GM23248 (cell line): ENCODE measurements at regions not wholly inside any gene's neighbourhood (a gene's known extent, or its start where the extent isn't known, plus 50 kb on each side); places are given as distances from the start of the nearest gene placed in this dataset.
"Not testable (repeated sequence)": the region's sequence is repeated elsewhere in the genome, so short reads cannot be mapped to it uniquely, and the experiment has no call there.

Experiments used
- DNase-seq: peaks from one replicate; pipeline ENCODE4 v3.0.0-alpha.2; 2015
- H2AFZ ChIP-seq: fragments of 200-600 bp; sonication (generic); 2 replicates; pipeline ENCODE4 v1.6.1; 2016; ENCODE audit warnings: antibody characterized with exemption
- H3F3A ChIP-seq: fragments of 200-600 bp; sonication (generic); 2 replicates; pipeline ENCODE4 v1.6.1; 2016; ENCODE audit warnings: mild to moderate bottlenecking, antibody characterized with exemption, mixed run types; ENCODE audit not compliant: insufficient read depth
- H3K27ac ChIP-seq: fragments of 200-600 bp; sonication (generic); 2 replicates; pipeline ENCODE4 v1.5.1; 2016; ENCODE audit warnings: mild to moderate bottlenecking
- H3K27me3 ChIP-seq: fragments of 200-600 bp; sonication (generic); replicated peaks from 2 replicates; pipeline ENCODE4 v1.6.1; 2016; ENCODE audit warnings: mild to moderate bottlenecking; ENCODE audit not compliant: insufficient read depth
- H3K36me3 ChIP-seq: fragments of 200-600 bp; sonication (generic); 2 replicates; pipeline ENCODE4 v1.6.1; 2016; ENCODE audit warnings: low read depth, mild to moderate bottlenecking
- H3K4me1 ChIP-seq: fragments of 200-600 bp; sonication (generic); 2 replicates; pipeline ENCODE4 v1.6.1; 2016; ENCODE audit warnings: mild to moderate bottlenecking; ENCODE audit not compliant: insufficient read depth
- H3K4me2 ChIP-seq: fragments of 200-600 bp; sonication (generic); one replicate; pipeline ENCODE4 v1.6.1; 2016; ENCODE audit warnings: mild to moderate bottlenecking; ENCODE audit not compliant: unreplicated experiment
- H3K4me3 ChIP-seq: fragments of 200-600 bp; sonication (generic); 2 replicates; pipeline ENCODE4 v1.5.1; 2016; ENCODE audit warnings: mild to moderate bottlenecking
- H3K79me2 ChIP-seq: fragments of 200-600 bp; sonication (generic); 2 replicates; pipeline ENCODE4 v1.6.1; 2016; ENCODE audit warnings: mild to moderate bottlenecking; ENCODE audit not compliant: insufficient read depth
- H3K9ac ChIP-seq: fragments of 200-600 bp; sonication (generic); 2 replicates; pipeline ENCODE4 v1.6.1; 2016; ENCODE audit warnings: mild to moderate bottlenecking
- H3K9me2 ChIP-seq: fragments of 200-600 bp; sonication (generic); 2 replicates; pipeline ENCODE4 v1.6.1; 2016; ENCODE audit warnings: mixed run types, mild to moderate bottlenecking, moderate library complexity; ENCODE audit not compliant: insufficient read depth
- H3K9me3 ChIP-seq: fragments of 200-600 bp; sonication (generic); one replicate; pipeline ENCODE4 v1.6.1; 2017; ENCODE audit warnings: low read depth
- H4K20me1 ChIP-seq: fragments of 200-600 bp; sonication (generic); 2 replicates; pipeline ENCODE4 v1.6.0; 2016; ENCODE audit not compliant: insufficient read depth
- EZH2 ChIP-seq: fragments of 200-600 bp; sonication (generic); IDR thresholded peaks from 2 replicates; pipeline ENCODE4 v1.6.1; 2018; ENCODE audit warnings: antibody characterized with exemption, mild to moderate bottlenecking; ENCODE audit not compliant: insufficient read depth, poor library complexity, severe bottlenecking
- EZH2phosphoT487 ChIP-seq: fragments of 200-600 bp; sonication (generic); IDR thresholded peaks from 2 replicates; pipeline ENCODE4 v1.6.1; 2018; ENCODE audit warnings: antibody characterized with exemption, moderate library complexity, mild to moderate bottlenecking, low read depth; ENCODE audit not compliant: insufficient read depth
- WGBS, 2 experiments: methylation state at CpG; one replicate each; pipeline ENCODE4 v1.1.6; 2015 to 2017; ENCODE audit warnings: low lambda C conversion rate in 2 of 2, low coverage in 1 of 2; ENCODE audit errors: missing lambda C conversion rate in 2 of 2; 5-methylcytosine and 5-hydroxymethylcytosine counted together
- in situ Hi-C: fragments of 300-500 bp; cut with MboI; formaldehyde crosslinking; loops from 2 replicates; pipeline ENCODE4 v1.15.0; 2020

DNA sequence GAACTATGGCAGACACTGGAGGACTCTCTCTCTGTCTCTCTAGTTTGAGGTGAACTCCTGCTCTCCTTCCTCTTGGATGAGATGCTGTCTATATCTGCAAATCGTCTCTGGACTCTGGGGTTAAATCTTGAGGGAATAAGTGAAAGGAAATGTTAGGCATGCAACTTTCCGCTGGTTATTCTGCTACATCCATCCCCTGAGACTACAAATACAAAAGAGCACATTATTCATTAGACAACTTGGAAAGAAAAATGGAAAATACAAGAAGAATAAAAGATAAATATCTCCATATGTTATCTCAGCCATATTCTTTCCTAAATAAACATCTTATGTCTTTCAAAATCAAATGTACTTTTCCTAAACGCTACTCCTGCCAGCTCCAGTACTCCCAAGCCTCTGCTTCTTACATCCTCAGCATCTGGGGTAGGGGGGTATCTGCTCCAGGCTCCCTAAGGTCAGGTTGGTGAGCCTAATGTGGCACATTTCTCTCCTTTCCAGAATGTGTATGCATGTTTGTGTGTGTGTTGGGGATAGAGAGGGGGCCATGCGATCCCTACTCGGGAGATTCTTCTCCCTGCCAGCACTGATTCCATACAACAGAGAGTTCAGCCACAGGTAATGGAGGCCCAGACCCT, 102.9 kb upstream of the FSCB start:
- TF ChIP-seq EZH2phosphoT487 (no peak), EZH2 (no peak)
- no peak overlapping the region for H3K9ac ChIP-seq
- H3K36me3 ChIP-seq: no peaks in the 10 kb centered on the region
- no peak overlapping the region for H3K4me2 ChIP-seq
- no peaks in the 10 kb centered on the region for H3K79me2 ChIP-seq
- no peaks in the 10 kb centered on the region for H3K4me1 ChIP-seq
- in situ Hi-C loops: no loop called here
- H4K20me1 ChIP-seq: no peaks in the 10 kb centered on the region
- no peak overlapping the region for H2AFZ ChIP-seq
- WGBS, 2 experiments: 16% methylated on average over 5 of the region's 5 CpGs
- H3K9me3 ChIP-seq: no peaks in the 10 kb centered on the region
- no peaks in the 10 kb centered on the region for H3K27me3 ChIP-seq
- H3F3A ChIP-seq: no peaks in the 10 kb centered on the region
- no peak overlapping the region for H3K4me3 ChIP-seq
- no peak for DNase-seq
- H3K27ac ChIP-seq: no peak overlapping the region
- H3K9me2 ChIP-seq: no peaks in the 10 kb centered on the region

DNA sequence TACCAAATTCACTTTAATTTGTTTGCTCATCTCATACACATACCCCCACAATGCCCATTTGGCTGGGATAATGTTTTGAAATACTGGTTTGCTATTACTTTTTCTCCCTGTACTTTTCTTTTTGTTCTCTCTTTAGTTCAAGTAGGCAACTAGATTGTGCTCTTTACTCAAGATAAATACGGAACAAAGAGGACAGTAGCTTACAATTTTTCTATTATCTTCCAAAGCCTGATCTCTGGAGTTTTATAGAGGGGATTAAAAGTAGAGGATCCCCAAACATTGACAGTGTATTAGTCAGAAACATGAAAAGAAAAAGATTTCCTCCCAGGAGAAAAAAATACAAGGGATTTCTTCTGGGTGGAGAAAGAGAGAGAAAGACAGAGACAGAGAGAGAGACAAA, 102.1 kb upstream of the FSCB start:
- Histone ChIP-seq H3K27me3 (no peaks in the 10 kb centered on the region), H3K36me3 (no peaks in the 10 kb centered on the region), H3K4me1 (no peaks in the 10 kb centered on the region), H3F3A (no peaks in the 10 kb centered on the region), H3K4me2 (no peak overlapping the region), H3K9ac (no peak overlapping the region), H4K20me1 (no peaks in the 10 kb centered on the region), H3K9me3 (no peaks in the 10 kb centered on the region), H3K27ac (no peak overlapping the region), H3K9me2 (no peaks in the 10 kb centered on the region), H2AFZ (no peak overlapping the region), H3K79me2 (no peaks in the 10 kb centered on the region), H3K4me3 (no peak overlapping the region)
- WGBS, 2 experiments: 14 to 26% methylated on average over 1 of the region's 1 CpG
- DNase-seq: no peak
- in situ Hi-C loops: no loop called here
- no peak for TF ChIP-seq EZH2
- TF ChIP-seq EZH2phosphoT487: no peak

DNA sequence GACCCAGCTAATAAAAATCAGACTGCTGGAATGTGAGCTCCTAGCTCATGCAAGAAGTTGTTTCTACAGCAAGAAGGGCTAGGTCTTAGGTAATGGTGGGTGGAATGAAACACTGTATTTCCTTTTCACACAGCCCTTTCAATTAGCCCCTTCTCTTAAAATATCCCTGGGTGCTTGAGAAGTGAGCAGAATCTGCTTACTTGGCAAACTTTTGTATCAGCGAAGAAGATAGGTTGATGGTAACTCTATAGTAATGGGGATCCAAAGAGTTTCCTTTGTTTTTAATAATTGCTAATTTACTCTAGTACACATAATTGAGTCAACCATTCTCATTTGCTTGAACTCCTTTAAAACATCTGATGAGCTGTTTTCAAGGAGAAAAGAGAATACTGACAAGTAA, 100.6 kb upstream of the FSCB start:
- no peaks in the 10 kb centered on the region for H3K9me3 ChIP-seq
- H3K79me2 ChIP-seq: no peaks in the 10 kb centered on the region
- no peaks in the 10 kb centered on the region for H3K4me1 ChIP-seq
- no peaks in the 10 kb centered on the region for H3K9me2 ChIP-seq
- H3K36me3 ChIP-seq: no peaks in the 10 kb centered on the region
- H3K4me2 ChIP-seq: no peak overlapping the region
- H3F3A ChIP-seq: no peaks in the 10 kb centered on the region
- no peaks in the 10 kb centered on the region for H3K27me3 ChIP-seq
- in situ Hi-C loops: no loop called here
- no peak overlapping the region for H2AFZ ChIP-seq
- H3K4me3 ChIP-seq: no peak overlapping the region
- no peak overlapping the region for H3K9ac ChIP-seq
- TF ChIP-seq EZH2phosphoT487 (no peak), EZH2 (no peak)
- WGBS, 2 experiments: 44 to 55% methylated on average over 1 of the region's 1 CpG
- no peaks in the 10 kb centered on the region for H4K20me1 ChIP-seq
- no peak for DNase-seq
- no peak overlapping the region for H3K27ac ChIP-seq

GRCh38 chr14:44606576-44606975, 99.5 kb upstream of the FSCB start:
- no peak overlapping the region for H3K27ac ChIP-seq
- no peak for TF ChIP-seq EZH2phosphoT487
- TF ChIP-seq EZH2: no peak
- no peak overlapping the region for H3K4me3 ChIP-seq
- H3F3A ChIP-seq: no peaks in the 10 kb centered on the region
- no peak for DNase-seq
- WGBS, 2 experiments: 5 to 8% methylated on average over 3 of the region's 3 CpGs
- H4K20me1 ChIP-seq: no peaks in the 10 kb centered on the region
- H3K4me1 ChIP-seq: no peaks in the 10 kb centered on the region
- H3K79me2 ChIP-seq: no peaks in the 10 kb centered on the region
- no peak overlapping the region for H3K4me2 ChIP-seq
- no peaks in the 10 kb centered on the region for H3K36me3 ChIP-seq
- H3K9ac ChIP-seq: no peak overlapping the region
- H3K27me3 ChIP-seq: no peaks in the 10 kb centered on the region
- no peaks in the 10 kb centered on the region for H3K9me2 ChIP-seq
- no peak overlapping the region for H2AFZ ChIP-seq
- in situ Hi-C loops: no loop called here
- no peaks in the 10 kb centered on the region for H3K9me3 ChIP-seq

DNA sequence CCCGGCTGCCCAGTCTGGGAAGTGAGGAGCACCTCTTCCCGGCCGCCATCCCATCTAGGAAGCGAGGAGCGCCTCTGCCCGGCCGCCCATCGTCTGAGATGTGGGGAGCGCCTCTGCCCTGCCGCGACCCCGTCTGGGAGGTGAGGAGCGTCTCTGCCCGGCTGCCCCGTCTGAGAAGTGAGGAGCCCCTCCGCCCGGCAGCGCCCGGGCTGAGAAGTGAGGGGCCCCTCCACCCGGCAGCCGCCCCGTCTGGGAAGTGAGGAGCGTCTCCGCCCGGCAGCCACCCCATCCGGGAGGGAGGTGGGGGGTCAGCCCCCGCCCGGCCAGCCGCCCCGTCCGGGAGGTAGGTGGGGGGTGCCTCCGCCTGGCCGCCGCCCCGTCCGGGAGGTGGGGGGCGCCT, 94.2 kb upstream of the FSCB start:
- DNase-seq, in situ Hi-C loops, H4K20me1 ChIP-seq, H3K9me3 ChIP-seq, H3F3A ChIP-seq, H3K9me2 ChIP-seq, H3K79me2 ChIP-seq, H3K27ac ChIP-seq, H3K4me2 ChIP-seq, H3K36me3 ChIP-seq, H3K4me3 ChIP-seq, H3K4me1 ChIP-seq, H2AFZ ChIP-seq, H3K27me3 ChIP-seq, H3K9ac ChIP-seq: not testable (repeated sequence)
- WGBS, 2 experiments: 79% methylated on average over 36 of the region's 37 CpGs; no CpG with 5 or more reads in 1 of the 2 experiments
